ENCODE measurements at regions not wholly inside any gene's neighbourhood (a gene's known extent, or its start where the extent isn't known, plus 50 kb on each side); places are given as distances from the start of the nearest gene placed in this dataset.

GRCh38 chr10:28928484-28928883 lies 251.2 kb downstream of the BAMBI start:
- TF ChIP-seq CTCF (IDR thresholded peaks at IDR 0.05; ENCODE audit: extremely low read depth, missing control alignments), result no peak
- no peak for DNase-seq (ENCODE audit: low spot score)

GRCh38 chr10:28929942-28930341 lies 252.6 kb downstream of the BAMBI start:
- DNase-seq (ENCODE audit: low spot score), result no peak

GRCh38 chr10:28930514-28931495 lies 253.5 kb downstream of the BAMBI start:
- no peak for DNase-seq (ENCODE audit: low spot score)
- no peak for TF ChIP-seq CTCF (IDR thresholded peaks at IDR 0.05; ENCODE audit: extremely low read depth, missing control alignments)

More at GRCh38 chr10:28929942-28930341, 252.6 kb downstream of the BAMBI start:
- no peak for TF ChIP-seq CTCF (IDR thresholded peaks at IDR 0.05; ENCODE audit: extremely low read depth, missing control alignments)

- no peak for TF ChIP-seq CTCF (IDR thresholded peaks at IDR 0.05; ENCODE audit: extremely low read depth, missing control alignments)
- DNase-seq (ENCODE audit: low spot score), result no peak
Observed at GRCh38 chr10:28935061-28935460, 257.7 kb downstream of the BAMBI start.

GRCh38 chr10:28937959-28938358 lies 260.6 kb downstream of the BAMBI start:
- no peak for DNase-seq (ENCODE audit: low spot score)
- no peak for TF ChIP-seq CTCF (IDR thresholded peaks at IDR 0.05; ENCODE audit: extremely low read depth, missing control alignments)

- no peak for TF ChIP-seq CTCF (IDR thresholded peaks at IDR 0.05; ENCODE audit: extremely low read depth, missing control alignments)
- no peak for DNase-seq (ENCODE audit: low spot score)
Observed at GRCh38 chr10:28938745-28939144, 261.4 kb downstream of the BAMBI start.
